Lung microvascular endothelial cell (primary cell): ENCODE measurements at regions not wholly inside any gene's neighbourhood (a gene's known extent, or its start where the extent isn't known, plus 50 kb on each side); places are given as distances from the start of the nearest gene placed in this dataset.
"Not testable (repeated sequence)": the region's sequence is repeated elsewhere in the genome, so short reads cannot be mapped to it uniquely, and the experiment has no call there.

Experiments used
- DNase-seq, 2 donors: peaks; one replicate each; pipeline versions ENCODE4 v3.0.0 to v3.0.0-alpha.2; 2010; ENCODE audit warnings: low read depth in 2 of 2

DNA sequence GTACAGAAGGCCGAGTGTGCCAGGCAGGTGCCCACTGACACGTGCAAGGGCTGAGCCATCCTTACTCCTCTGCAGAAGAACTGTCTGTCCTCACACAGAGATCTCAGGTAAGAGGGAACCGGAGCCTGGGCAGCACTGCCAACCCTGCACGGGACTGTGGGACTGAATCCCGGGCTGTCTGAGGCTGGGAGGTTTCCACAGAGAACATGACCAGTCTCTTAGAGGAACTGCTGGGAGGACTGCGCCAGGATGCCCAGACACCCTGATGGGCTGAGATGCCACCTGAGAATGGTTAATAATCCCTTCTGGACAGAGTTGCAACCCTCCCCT, 302.9 kb upstream of the SFSWAP start:
- DNase-seq, result no peak

DNA sequence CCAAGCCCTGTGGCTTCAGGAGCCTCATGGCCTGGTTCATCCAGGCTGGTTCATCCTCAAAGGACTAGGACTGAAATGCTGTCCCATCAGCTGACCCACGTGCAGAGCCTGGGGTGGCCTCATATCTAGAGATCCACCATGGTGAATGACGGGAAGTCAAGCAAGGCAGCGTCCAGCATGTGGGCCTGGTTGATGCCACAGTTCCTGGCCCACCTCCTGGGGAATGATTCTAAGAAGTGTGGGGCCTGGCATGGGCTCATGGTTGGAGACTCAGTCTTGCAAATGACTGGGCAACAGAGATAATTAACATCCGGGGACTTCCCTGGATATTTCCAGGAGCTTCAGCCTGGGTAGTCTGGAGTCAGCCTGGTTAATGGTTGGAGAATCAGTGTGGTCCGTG, 302.4 kb upstream of the SFSWAP start:
- no peak for DNase-seq

DNA sequence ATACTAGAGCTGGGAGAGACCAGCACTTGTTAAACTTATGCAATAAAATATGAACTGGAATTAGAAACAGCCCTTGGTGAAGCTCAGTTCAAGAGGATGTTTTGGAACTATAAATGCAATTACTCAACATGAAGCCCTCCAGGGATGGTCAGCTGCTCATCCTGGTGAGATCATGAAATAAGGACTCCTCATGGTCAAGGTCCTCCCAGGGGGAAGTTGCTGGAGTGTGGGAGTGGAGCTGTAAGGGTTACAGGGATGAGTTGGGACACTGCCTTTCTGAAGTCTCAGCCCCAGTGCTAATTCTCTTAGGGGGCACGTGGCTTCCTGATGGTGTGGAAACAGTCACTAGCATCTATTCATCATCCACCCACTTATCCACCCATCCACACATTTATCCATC, 301.7 kb upstream of the SFSWAP start:
- DNase-seq, result no peak

DNA sequence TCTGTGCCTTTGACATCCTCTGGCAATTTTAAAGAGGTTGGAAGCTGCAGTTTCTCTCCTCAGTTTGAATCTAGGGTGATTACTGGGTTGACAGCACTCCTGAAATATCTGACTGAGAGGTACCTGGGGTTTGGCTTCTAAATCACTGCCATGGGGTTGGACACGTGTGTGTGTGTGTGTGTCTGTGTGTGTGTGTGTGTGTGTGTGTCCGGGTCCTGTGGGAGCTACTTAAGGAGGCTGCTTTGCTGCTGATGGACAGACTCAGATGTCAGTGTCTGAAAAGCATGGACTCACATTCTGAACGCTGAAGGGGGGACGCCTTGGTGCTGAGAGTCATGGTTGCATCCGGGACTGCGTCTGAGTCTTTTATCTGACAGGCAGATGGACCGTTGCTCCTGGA, 299.1 kb upstream of the SFSWAP start:
- not testable (repeated sequence) for DNase-seq

DNA sequence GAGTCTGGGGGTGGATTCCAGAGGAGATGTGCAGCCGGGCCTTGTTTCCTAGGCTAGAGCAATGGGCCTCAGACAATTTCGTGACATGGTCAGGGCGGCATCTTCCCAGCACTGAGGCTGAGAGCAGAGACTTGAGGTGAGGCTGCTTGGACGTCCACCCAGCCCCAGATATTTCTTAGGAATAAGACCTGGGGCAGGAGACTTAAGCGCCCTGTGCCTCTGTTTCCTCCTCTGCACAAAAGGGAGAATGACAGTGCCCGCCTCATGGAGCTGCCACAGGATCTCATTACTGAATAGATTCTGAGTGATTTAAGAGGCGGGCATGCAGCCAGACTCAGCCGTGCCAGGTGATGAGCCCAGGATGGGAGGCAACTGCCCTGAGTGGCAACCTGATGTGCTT, 297.9 kb upstream of the SFSWAP start:
- DNase-seq, result no peak

DNA sequence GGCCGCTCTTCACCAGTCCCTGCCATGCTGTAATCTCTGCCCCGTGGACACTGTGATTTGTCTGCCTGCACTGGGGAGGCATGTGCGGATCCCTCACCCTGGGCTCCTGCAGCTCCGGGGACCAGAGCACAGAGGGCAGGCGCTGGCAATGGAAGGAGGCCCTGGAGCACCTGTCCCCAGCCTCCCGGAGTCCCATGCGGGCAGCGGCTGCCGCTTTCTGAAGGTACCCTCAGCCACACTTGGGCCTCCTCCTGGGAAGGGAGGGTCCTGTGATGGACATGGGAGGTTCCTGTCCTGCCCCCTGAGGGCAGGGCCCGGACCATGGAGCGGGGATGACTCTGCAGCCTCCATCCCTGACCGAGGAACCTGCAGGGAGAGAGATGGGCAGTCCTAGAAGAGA, 297.4 kb upstream of the SFSWAP start:
- no peak for DNase-seq

DNA sequence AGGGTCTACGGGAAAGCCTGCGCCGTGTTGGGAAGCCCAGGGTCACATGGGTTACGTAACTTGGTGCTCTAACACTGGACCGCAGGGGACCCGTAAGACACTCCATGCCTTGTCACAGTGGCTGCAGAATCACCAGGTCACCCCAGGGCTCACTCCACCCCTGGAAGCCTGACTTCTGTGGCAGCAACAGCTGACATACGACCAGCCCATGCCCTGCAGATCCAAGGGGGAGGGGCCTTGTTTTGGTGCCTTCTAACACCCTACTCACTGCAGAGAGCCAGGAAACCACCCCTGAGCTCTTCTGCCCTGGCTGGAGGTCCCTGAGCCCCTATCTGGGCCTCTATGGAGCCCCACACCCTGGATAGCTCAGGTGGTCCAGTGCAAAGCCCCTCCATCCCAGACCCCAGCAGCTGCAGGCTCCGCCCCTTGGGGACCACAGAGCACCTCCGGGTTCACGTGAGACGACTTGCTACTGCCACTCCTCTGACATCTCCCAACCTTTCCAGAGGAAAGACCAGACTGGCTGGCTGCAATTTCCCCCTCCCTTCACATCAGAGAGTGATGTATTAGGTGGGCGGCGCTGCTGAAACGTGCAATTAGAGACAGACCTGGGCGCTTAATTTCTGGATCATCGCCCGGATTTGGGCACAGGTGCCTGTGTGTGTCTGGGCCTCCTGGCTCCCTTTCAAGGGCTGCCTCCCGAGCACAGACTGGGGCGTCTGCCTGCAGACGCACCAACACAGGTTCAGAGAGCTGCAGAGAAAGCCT, 296.6 kb upstream of the SFSWAP start:
- not testable (repeated sequence) for DNase-seq

DNA sequence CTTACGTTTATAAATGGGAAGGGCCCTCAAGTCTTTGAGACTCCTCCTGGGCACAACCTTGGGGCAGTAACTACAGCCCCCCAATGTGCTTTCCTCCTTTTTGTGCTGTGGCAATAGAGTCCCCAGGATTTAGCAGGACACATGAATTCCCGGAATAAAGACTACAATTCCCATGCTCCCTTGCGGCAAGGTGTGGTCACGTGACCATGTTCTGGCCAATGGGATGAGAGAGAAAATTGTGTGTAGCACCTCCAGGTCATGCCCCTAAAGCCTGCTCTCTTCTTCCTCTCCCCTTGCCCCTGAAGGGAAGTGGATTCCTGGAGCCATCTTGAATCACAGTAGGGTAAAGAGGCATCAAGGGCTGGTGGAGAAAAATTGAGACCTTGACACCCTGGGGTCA, 295.1 kb upstream of the SFSWAP start:
- DNase-seq, result no peak

DNA sequence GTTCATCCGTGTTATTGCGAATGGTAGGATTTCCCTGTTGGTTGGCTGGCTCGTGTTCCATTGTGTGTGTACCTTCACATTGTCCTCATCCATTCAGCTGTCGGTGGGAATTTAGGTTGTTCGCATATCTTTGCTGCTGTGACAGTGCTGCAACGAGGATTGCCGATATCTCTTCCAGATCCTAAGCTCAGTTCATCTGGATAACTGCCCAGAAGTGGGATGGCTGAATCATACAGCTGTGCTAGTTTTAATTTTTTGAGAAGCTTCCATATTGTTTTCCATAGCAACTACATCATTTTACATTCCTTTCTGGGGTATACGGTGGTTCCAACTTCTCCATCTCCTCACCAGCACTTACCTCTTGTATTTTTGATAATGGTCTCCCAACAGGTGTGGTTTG, 292.8 kb upstream of the SFSWAP start:
- DNase-seq, result no peak

DNA sequence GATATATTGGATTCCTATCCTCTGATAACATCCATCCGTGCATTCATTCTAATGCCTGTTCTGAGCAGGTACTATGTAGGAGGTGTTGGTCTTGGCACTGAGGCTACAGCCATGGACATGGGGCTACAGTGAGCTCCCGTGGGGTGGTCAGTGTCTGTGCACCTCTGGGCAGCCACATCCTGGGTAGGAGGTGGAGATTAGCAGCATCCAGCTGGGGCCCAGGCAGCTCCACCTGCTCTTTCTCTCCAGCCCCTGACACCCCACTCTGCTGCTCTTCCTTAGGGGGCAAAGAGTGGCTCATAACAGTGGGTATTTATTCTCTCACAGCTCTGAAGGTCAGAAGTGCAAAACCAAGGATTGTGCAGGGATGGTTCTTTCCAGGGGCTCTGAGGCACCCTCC, 292.0 kb upstream of the SFSWAP start:
- DNase-seq, result no peak

DNA sequence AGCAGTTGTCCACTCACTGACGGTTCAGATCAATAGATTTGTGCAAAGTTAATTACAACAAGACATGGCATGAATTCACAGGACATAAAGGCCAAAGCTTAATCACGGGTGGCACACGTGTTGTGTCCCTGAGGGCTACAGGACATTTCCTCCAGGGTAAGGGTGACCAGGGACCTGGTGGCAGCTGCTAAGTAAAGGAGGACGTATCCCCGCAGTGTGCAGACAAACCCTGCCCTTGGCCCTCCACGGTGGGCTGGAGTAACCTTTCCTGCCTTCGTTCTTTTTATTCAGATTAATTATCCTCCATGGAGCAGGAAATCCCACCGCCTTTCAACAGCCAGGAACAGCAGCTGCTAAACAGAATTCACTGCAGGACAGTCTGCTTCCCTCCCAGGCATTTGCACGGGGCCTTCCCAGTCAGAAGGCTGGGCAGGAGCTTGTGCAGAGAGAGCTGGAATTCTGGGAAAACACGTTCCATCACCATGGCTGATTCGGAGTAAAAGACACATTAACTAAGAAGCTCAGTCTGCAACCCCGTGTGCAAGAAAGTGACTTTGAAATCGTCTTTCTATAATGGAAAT, 289.9 kb upstream of the SFSWAP start:
- no peak for DNase-seq

DNA sequence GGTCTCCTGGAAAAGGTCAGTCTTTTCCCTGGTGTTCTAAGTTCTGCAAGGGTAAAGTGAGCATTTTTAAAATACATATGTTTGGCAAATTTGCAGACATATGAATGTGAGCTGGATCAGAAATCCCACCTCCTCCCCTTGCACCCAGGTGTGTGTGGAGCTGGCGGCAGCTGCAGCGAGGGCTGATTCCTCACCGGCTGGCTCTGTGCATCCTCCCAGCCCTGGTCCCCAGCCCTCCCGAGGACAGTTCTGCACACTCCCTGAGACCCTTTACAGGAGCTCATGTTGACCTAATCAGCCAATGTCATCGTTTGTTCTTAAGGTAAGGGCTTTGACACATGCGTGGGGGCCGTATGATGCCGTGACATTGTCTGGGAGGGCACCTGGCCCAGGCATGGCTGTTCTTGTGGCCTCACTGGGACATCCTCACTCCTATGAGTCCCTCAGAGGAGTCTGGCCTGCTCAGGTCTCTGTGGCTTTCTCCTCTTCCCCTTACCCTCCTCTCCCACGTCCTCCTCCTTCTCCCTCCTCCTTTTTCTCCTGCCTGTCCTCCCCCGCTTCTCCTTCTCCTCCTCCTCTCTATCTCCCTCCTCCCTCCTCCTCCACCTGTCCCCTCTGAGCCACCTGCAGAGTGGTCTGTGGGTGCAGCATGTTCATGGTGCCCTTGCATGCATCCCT, 289.2 kb upstream of the SFSWAP start:
- DNase-seq, result no peak

DNA sequence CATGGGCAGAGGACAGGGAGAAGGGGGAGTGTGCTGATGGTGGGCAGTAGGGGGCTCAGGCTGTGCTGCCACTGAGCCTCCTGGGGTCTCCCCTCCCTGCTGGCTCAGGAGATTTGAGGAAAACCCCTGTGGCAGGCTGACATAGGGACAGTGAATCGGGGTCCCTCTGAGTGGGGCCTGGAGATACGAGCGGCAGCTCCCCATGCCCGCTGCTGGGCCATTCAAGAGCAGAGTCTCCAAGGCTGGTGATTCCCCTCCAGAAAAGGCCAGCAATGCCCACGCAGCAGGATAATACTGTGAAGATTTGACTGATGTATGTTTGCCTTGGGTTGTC, 288.7 kb upstream of the SFSWAP start:
- DNase-seq, result no peak

DNA sequence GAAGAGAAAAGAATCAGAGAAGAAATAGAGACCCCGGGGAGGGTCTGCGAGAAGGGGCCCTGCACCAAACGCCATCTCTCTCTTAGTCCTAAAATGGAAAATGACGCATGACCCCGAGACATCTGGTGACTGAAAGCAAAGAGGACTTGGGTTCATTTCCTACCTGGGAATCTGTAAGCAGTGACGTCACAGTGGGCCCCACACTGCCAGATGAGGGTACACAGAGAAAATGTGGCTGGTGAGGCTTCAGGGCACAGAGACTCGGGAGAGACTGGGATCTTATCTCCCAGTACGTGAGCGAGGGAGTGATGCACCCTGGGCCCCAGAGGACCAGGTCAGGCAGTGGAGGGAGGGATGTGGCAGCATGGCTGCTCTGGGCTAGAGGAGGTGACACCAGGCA, 288.1 kb upstream of the SFSWAP start:
- no peak for DNase-seq

DNA sequence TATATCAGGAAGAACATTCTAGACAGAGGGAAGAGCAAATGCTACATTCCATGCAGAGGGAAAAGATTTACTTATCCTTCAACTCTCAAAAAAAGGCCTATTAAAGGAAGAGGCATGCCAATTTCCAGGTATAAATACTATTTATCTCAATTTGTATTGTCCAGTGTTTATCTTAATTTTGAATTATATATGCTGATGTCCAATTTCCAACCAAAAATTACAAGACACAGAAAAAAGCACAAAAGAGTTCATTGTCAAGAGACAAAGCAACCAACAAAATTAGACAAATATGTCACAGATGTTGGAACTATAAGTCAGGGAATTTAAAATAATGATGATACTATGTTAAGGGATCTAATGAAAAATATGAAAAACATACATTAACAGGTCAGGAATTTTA, 286.6 kb upstream of the SFSWAP start:
- no peak for DNase-seq

DNA sequence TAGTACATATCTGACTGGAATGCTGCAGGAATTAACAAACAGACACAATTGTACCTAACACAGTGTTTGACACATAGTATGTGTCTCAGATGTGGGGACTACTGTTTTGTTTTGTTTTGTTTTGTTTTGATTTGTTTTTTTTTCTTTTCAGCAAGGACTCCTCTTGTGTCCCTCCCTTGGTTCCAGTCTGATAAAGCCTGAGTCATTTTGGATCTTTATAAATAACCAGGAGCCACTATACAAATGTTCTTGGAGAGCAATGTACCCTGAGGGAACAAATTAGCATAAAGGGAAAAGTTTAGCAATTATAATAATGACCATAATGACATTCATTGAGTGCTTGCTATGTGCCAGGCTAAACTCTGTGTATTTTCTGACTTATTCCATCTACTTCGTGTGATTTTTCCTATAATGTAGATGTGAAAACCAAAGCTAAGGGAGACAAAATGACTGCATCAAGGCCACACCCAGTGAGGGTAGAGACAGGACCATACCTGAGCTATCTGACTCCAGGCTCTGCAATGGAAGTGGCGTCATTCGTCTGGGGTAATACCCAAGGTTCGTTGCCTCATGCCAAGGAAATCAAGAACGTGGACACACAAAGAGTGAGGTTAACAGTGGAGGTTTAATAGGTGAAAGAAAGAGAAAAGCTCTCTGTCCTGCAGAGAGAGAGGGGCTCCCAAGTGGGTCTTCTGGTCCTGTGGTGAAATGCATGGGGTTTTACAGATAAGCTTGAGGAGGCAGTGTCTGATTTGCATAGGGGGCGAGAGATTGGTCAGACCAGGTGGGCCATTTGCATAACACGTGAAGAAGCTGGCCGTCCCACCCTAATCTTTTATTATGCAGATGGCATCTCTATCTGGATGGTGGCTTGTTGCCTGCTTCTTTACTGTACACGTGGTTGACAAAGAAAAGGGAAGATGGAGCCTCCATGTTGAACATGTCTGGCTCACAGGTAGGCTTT, 285.5 kb upstream of the SFSWAP start:
- no peak for DNase-seq

DNA sequence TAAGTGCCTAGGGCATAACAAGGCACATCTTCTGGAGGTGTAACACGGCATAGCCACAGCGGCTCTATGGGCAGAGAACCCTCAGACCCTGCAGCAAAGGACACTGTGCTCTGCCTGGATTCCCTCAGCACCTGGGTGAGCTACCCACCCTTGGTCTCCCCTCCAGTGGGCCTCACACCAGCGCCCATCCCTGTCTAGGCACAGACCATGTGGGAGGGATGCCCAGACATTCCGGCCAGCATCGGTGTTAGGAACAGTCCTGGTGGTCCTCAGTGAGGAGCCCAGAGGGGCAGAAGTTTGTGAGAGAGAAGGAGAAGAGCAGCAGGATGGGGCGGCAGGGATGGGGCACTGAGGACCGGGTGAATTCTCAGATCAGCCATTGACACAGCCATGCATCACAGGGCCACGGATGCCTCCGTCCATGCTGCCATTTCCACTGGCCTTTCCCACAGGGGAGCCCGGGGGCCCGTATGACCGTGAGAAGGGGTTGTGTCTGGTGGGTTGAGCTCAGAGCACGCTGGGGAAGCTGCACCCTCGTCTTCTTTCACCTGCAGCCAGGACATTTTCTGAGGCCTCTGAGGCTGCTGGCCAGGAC, 282.7 kb upstream of the SFSWAP start:
- DNase-seq, result no peak

DNA sequence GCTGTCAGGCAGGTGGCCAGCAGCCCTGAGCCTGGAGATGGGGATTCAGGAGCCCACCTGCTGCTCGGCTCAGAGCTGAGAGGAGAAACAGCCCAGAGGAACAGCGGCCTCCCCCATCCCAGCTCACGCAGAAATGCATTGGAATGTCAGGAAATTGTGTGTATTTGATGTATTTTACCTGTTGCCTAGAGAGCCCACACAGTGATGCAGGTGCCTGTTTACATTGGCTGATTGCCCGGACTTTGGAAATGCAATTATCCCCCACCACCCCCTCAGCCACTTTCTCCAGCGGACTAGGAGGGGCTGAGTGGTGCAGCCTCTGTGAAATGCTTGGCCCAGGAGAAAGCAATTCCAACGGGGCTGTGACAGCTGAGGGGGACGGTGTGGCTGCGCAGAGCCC, 281.7 kb upstream of the SFSWAP start:
- DNase-seq, result not testable (repeated sequence)

DNA sequence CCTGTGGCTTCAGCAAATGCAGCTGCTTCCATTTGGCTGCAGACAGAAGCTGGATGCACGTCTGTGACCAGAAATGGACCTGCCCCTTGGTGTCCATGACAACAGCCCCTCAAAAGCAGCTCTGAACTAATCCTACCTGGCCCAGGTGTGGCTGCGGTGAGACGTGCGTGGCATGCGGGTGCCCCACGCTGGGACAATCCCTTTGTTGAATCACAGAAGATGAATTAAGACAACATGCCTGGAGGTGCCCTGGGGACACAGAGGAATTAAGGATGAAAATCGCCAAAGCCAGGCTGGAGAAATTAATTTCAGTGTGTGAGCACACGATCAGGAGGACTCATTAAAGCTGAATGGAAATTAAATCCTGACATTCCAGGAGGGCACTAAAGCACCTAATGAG, 281.2 kb upstream of the SFSWAP start:
- not testable (repeated sequence) for DNase-seq

DNA sequence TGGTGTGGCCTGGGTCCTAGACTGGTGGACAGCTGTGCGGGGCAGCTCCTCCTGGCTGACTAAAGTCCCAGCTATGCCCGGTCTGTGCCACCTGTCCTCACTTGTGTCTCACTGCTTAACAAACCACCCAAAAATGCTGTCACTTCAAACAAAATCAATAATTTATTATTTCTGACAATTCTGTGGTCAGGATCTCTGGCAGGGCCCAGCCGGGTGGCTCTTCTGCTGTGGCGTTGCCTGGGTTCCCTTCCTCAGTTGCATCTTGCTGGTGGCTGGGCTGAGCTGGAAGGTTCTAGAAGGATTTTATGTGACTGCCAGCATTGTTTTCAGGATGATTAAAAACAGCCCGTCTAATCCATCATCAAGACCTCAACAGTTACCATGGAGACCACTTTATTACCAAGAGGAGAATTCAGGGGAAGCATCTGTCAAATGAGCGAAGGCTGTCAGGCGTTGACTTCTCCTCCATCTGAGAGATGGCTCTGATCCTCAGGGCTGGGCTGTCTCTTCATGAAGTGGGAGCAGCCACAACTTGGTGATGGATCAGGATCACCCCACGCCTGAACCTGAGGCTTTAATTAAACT, 280.6 kb upstream of the SFSWAP start:
- no peak for DNase-seq

DNA sequence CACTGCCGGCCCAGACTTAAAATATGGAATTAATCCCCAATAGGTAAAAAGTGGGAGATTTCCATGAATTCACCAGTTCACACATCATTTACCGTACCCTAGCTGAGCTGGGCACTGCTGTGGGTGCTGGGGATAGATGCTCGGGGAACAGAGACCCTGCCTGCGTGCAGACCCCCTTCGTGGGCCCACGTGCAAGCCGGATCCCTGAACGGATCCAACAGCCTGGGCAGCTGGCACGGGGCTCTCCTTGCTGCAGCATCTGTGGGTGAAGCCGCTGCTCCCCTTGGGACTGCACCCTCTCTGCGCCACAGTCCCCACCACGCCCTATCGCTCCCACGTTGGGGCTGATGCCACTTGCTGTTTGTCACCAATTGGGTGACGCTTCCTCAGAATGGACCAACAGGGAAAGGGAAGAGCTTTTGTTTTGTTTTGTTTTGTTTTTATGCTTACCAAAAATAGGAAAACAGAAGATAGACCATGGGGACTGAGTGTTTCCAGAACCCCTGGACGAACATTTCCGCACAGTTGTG, 279.7 kb upstream of the SFSWAP start:
- DNase-seq, result not testable (repeated sequence)
